SW480 (cell line): ENCODE measurements at regions not wholly inside any gene's neighbourhood (a gene's known extent, or its start where the extent isn't known, plus 50 kb on each side); places are given as distances from the start of the nearest gene placed in this dataset.
A peak's percentile ranks its signal among the peaks of the same experiment; 100 is the strongest.

Source experiments
- DNase-seq: peaks from one replicate; pipeline ENCODE4 v3.0.0-alpha.2; 2016; ENCODE audit warnings: low spot score

DNA sequence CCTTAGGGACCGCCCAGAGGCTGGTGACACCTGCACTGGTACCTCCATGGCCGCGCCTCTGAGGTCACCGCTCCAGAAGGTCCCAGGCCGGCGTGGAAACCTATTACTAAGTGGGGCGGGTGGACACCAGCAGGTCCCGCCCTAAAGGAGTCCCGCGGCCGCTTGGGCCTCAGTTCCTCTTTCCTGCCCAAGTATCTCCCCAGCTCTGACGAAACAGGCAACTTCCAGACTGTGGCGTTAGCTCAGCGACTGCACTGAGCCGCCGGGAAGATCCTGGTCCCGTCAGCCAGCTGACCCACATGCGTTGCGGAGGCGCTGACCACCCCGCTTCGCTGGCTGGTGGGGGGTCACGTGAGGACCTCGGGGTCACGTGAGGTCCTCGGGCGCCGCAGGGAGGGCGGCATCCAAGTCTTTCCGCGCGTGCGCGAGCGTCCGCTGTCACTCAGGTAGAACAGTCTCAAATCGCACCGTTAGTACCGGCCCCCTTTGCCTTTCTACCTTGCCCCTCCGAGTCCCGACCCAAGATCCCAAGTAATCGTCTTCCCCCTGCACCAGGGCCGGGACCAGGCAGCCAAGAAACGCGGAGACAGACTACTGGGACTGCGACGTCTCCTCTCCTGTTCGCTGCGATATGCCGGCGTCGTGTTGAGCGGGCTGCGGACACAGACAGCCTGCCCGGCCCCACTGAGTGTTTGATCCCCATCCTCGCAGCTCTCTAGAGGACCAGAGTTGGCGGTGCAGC, 53.7 kb upstream of the KDM4C start:
- DNase-seq: peak; percentile 89

DNA sequence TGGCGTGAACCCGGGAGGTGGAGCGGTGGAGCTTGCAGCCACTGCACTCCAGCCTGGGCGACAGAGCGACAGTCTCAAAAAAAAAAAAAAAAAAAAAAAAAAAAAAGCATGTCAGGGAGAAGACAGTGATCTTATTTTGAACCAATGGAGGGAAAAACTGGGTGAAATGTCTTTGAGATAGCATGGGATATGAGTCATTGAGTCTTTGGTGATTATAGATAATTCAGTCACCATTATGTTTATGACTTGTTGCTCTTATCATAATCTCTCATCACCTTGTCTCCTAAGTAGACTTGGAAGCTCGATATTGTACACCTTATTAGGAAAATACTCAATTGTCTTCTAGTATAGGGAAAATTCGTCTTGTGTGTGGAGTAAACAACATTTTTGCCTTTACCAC, 55.1 kb upstream of the KDM4C start:
- no peak for DNase-seq

DNA sequence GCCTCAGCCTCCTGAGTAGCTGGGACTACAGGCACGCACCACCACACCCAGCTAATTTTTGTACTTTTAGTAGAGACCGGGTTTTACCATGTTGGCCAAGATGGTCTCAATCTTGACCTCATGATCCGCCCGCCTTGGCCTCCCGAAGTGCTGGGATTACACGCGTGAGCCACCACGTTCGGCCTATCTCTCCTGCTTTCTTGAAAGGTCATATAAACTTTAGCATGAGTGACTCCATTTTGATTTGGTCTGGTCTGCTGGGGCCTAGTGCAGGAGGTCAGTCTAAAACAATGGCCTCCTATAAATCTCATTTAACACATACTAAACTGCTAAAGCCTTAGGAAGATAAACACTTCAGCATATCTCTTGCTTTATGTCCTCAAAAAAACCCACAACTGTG, 50.6 kb upstream of the GLDC start:
- no peak for DNase-seq

DNA sequence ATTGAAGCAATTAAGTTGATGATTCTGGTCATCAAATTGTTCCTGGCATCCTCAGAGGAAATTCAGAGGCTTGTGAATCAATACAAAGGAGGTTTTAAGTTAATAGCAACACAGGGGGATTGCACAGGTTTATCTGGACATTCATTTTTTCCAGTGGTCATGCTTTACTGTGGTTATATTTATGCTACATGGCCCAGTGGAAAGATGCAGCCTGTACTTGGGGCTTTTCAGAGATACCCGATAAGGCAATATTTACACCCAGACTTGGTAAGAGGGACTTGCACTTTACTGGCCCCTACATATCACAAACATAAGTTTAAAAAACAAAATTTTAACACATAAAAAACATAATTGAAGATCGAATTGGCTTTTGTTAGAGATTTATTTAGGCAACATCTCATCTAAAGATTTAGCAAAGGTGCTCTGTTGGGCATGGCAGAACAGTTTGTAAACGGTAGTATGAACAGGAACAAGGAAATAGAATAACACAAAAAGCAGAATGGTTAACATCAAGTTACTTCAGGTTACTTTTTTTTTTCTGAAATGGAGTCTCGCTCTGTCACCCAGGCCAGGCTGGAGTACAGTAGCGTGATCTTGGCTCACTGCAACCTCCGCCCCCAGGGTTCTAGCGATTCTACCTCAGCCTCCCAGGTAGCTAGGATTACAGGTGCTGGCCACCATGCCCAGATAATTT, 49.7 kb upstream of the GLDC start:
- no peak for DNase-seq
